HG03460 (cell line): ENCODE measurements at regions not wholly inside any gene's neighbourhood (a gene's known extent, or its start where the extent isn't known, plus 50 kb on each side); places are given as distances from the start of the nearest gene placed in this dataset.
"Not testable (repeated sequence)": the region's sequence is repeated elsewhere in the genome, so short reads cannot be mapped to it uniquely, and the experiment has no call there.

Source experiments
- ATAC-seq: cut with Tn5 transposase; IDR thresholded peaks from one replicate; pipeline ENCODE4 v1.9.1; 2021; ENCODE audit not compliant: unreplicated experiment

DNA sequence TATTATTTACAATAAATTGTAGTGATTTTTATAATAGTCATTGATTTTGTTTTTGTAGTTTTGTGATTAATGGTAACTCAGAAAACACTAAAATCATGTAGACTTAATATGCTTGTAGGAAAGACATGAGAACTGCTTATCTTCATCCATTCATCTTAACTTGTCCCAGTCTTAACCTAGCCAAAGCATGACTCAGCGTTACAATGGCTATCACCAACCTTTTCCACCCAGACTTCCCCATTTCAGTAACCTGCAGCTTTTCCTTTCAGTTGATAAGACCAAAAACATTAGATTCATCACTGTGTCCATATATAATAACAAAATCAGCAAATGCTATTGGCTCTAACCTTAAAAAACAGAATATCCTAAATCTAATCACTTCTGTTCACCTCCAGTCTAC lies 106.2 kb upstream of the KLF8 start:
- ATAC-seq, result no peak

DNA sequence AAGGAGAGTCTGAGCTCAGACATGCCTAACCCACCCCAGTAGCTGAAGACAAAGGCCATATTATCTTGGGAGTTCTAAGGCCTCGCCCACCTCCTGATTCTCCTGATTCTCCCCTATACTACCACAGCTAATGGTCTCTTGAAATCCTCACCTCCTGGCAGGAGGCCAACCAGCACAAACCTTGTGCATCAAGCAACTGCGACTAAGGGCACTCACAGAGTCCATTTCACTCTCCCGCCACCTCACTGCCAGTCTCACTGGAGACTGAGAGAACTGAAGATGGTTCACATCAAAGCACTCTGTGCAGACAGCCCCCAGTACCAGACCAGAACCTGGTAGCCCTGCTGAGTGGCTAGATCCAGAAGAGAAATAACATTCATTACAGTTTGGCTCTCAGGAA lies 102.1 kb upstream of the KLF8 start:
- no peak for ATAC-seq

DNA sequence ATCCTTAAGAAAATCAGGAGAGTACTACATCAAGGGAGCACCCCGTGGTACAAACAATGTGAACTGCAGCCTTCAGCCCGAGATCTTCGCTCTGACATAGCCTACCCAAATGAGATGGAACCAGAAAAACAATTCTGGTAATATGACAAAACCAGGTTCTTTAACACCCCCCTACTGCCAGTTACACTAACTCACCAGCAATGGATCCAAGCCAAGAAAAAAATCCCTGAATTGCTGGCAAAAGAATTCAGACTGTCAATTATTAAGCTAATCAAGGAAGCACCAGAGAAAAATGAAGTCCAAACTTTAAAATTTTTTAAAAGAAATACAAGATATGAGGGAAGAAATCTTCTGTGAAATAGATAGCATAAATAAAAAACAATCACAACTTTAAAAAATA lies 101.7 kb upstream of the KLF8 start:
- ATAC-seq, result no peak

DNA sequence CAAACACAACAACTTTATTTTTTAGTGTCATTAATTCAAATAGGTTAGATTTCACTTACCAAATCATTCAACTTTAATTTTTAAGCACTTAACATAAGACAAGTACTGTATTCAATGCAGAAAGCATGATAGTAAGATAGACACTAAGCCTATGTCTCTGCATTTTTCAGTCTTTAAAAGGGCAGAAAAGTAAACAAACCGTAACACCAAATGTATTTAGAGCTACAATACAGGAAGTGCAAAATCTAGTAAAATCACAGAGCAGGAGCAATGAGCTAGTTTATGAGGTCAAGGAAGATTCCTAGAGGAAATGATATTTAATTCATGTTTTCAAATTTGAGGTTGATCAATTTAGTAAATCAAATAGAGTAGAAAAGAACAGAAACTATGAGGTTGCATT lies 68.0 kb upstream of the KLF8 start:
- not testable (repeated sequence) for ATAC-seq
